H1 (cell line): ENCODE measurements at regions not wholly inside any gene's neighbourhood (a gene's known extent, or its start where the extent isn't known, plus 50 kb on each side); places are given as distances from the start of the nearest gene placed in this dataset.

Experiments used
- CTCF ChIA-PET: fragments of 300-600 bp; sonication (Branson Sonifier 250); formaldehyde crosslinking; loops from one replicate; lab custom pipeline; 2021; ENCODE audit not compliant: partially characterized antibody; lab: Charles Lee
- POLR2A ChIA-PET: fragments of 300-600 bp; sonication (Branson Sonifier 250); formaldehyde crosslinking; loops from one replicate; lab custom pipeline; 2021; ENCODE audit warnings: inconsistent platforms; ENCODE audit not compliant: partially characterized antibody; lab: Charles Lee
- DNase-seq, 2 experiments: peaks; one replicate each; pipeline versions ENCODE4 v3.0.0 to v3.0.0-alpha.2; 2010 to 2022; ENCODE audit warnings: low spot score in 2 of 2, low read depth in 1 of 2, mixed read lengths in 1 of 2
- FAIRE-seq: peaks from 2 replicates; lab custom pipeline; 2011; peaks lifted over from hg19 to GRCh38; lab: Jason Lieb, UNC
- H2AFZ ChIP-seq: 2 replicates; pipeline ENCODE4 v1.8.1; 2012; ENCODE audit warnings: low read length, inconsistent platforms
- H2AK5ac ChIP-seq: 2 replicates; pipeline ENCODE4 v1.6.1; 2013; ENCODE audit warnings: low read depth, low read length
- H2BK120ac ChIP-seq: replicated peaks from 2 replicates; pipeline ENCODE3; 2013; ENCODE audit warnings: low read depth, low read length, inconsistent platforms
- H2BK12ac ChIP-seq: 2 replicates; pipeline ENCODE4 v1.6.1; 2013; ENCODE audit warnings: low read depth, low read length
- H2BK15ac ChIP-seq: 2 replicates; pipeline ENCODE4 v1.6.1; 2013; ENCODE audit warnings: low read length
- H2BK20ac ChIP-seq: 2 replicates; pipeline ENCODE4 v1.6.1; 2013; ENCODE audit warnings: low read length
- H2BK5ac ChIP-seq: 2 replicates; pipeline ENCODE4 v1.6.1; 2013; ENCODE audit warnings: low read depth, low read length
- H3K14ac ChIP-seq: 2 replicates; pipeline ENCODE4 v1.6.1; 2013; ENCODE audit warnings: inconsistent platforms; ENCODE audit not compliant: insufficient read length
- H3K18ac ChIP-seq: 2 replicates; pipeline ENCODE4 v1.6.1; 2013; ENCODE audit warnings: low read length; ENCODE audit errors: extremely low read depth
- H3K23ac ChIP-seq: 2 replicates; pipeline ENCODE4 v1.6.1; 2013; ENCODE audit warnings: inconsistent platforms; ENCODE audit not compliant: insufficient read length
- H3K23me2 ChIP-seq: 2 replicates; pipeline ENCODE4 v1.6.1; 2013; ENCODE audit warnings: low read depth, low read length
- H3K27ac ChIP-seq: 2 replicates; pipeline ENCODE4 v1.6.1; 2011; ENCODE audit warnings: low read depth, low read length, inconsistent platforms
- H3K27me3 ChIP-seq, 4 experiments: replicated peaks in 1 of 4; 1 replicate in 1 of 4; 2 replicates in 3 of 4; pipeline versions ENCODE4 v1.6.1 to v1.8.1; 2011 to 2013; ENCODE audit warnings: low read length in 3 of 4, mild to moderate bottlenecking in 3 of 4, inconsistent platforms in 2 of 4, mixed read lengths in 2 of 4, moderate library complexity in 1 of 4; ENCODE audit not compliant: control insufficient read depth in 3 of 4, insufficient read depth in 3 of 4; ENCODE audit errors: extremely low read depth in 1 of 4
- H3K36me3 ChIP-seq, 4 experiments: 2 replicates each; pipeline versions ENCODE4 v1.6.1 to v1.8.1; 2011 to 2013; ENCODE audit warnings: mild to moderate bottlenecking in 4 of 4, low read length in 3 of 4, moderate library complexity in 2 of 4, control low read depth in 1 of 4, inconsistent platforms in 1 of 4; ENCODE audit not compliant: insufficient read depth in 4 of 4, control insufficient read depth in 2 of 4
- H3K4ac ChIP-seq: replicated peaks from 2 replicates; pipeline ENCODE3; 2013; ENCODE audit warnings: low read length, low read depth, mixed read lengths, inconsistent platforms; ENCODE audit not compliant: insufficient read length
- H3K4me1 ChIP-seq, 4 experiments: replicated peaks in 1 of 4; 1 replicate in 1 of 4; 2 replicates in 3 of 4; pipeline versions ENCODE4 v1.6.1 to v1.8.1; 2011 to 2013; ENCODE audit warnings: low read length in 3 of 4, inconsistent platforms in 2 of 4, mixed read lengths in 1 of 4; ENCODE audit not compliant: insufficient read depth in 4 of 4, control insufficient read depth in 3 of 4
- H3K4me2 ChIP-seq, 2 experiments: 2 replicates each; pipeline versions ENCODE4 v1.6.1 to v1.8.1; 2011 to 2013; ENCODE audit warnings: low read depth in 2 of 2, low read length in 2 of 2, control low read depth in 1 of 2, inconsistent platforms in 1 of 2, mild to moderate bottlenecking in 1 of 2; ENCODE audit not compliant: insufficient read depth in 1 of 2
- H3K4me3 ChIP-seq, 4 experiments: fragments of 200-600, 300-600 bp in 1 of 4; sonication (generic), shearing (Covaris generic), sonication (Bioruptor Twin) in 1 of 4; 2 replicates each; pipeline versions ENCODE4 v1.5.1 to v1.8.1; 2011 to 2016; ENCODE audit warnings: low read length in 4 of 4, low read depth in 3 of 4, control low read depth in 2 of 4, inconsistent platforms in 2 of 4, mild to moderate bottlenecking in 2 of 4, mixed read lengths in 1 of 4, moderate library complexity in 1 of 4; ENCODE audit not compliant: insufficient read depth in 2 of 4; ENCODE audit errors: extremely low read depth in 1 of 4
- H3K56ac ChIP-seq: replicated peaks from 2 replicates; pipeline ENCODE3; 2013; ENCODE audit warnings: low read depth, mild to moderate bottlenecking, mixed read lengths, low read length, inconsistent platforms; ENCODE audit not compliant: insufficient read length
- H3K79me1 ChIP-seq: 2 replicates; pipeline ENCODE4 v1.6.1; 2013; ENCODE audit warnings: low read depth, low read length, control low read depth
- H3K79me2 ChIP-seq, 2 experiments: 2 replicates each; pipeline versions ENCODE4 v1.6.1 to v1.8.1; 2012 to 2013; ENCODE audit warnings: low read length in 2 of 2, mild to moderate bottlenecking in 2 of 2, inconsistent platforms in 1 of 2; ENCODE audit not compliant: insufficient read depth in 2 of 2, control insufficient read depth in 1 of 2
- H3K9ac ChIP-seq, 4 experiments: replicated peaks in 1 of 4; 1 replicate in 1 of 4; 2 replicates in 3 of 4; pipeline versions ENCODE4 v1.6.1 to v1.8.1; 2011 to 2013; ENCODE audit warnings: low read depth in 3 of 4, low read length in 3 of 4, control low read depth in 2 of 4, mild to moderate bottlenecking in 2 of 4, moderate library complexity in 2 of 4, inconsistent platforms in 1 of 4; ENCODE audit errors: extremely low read depth in 1 of 4
- H3K9me3 ChIP-seq, 2 experiments: 2 replicates each; pipeline versions ENCODE4 v1.6.1 to v1.8.1; 2012 to 2013; ENCODE audit warnings: mild to moderate bottlenecking in 2 of 2, moderate library complexity in 2 of 2, control low read depth in 1 of 2, inconsistent platforms in 1 of 2, low read depth in 1 of 2, low read length in 1 of 2, mixed read lengths in 1 of 2; ENCODE audit not compliant: insufficient read depth in 2 of 2
- H4K20me1 ChIP-seq, 2 experiments: replicated peaks in 1 of 2; 2 replicates each; pipeline versions ENCODE3 to v1.8.1; 2011 to 2013; ENCODE audit warnings: inconsistent platforms in 2 of 2, low read length in 2 of 2, mild to moderate bottlenecking in 1 of 2; ENCODE audit not compliant: insufficient read depth in 2 of 2, control insufficient read depth in 1 of 2
- H4K5ac ChIP-seq: 2 replicates; pipeline ENCODE4 v1.6.1; 2013; ENCODE audit warnings: low read length, low read depth, mixed read lengths, inconsistent platforms; ENCODE audit not compliant: insufficient read length
- H4K8ac ChIP-seq: 2 replicates; pipeline ENCODE4 v1.8.0; 2013; ENCODE audit warnings: mild to moderate bottlenecking, moderate library complexity, low read length, inconsistent platforms; ENCODE audit not compliant: insufficient read depth; ENCODE audit errors: extremely low read depth
- H4K91ac ChIP-seq: replicated peaks from 2 replicates; pipeline ENCODE3; 2013; ENCODE audit warnings: low read length, mixed read lengths, inconsistent platforms; ENCODE audit not compliant: insufficient read length
- MAX ChIP-seq: IDR thresholded peaks from 2 replicates; pipeline ENCODE4 v1.6.1; 2012; ENCODE audit warnings: inconsistent platforms
- SP4 ChIP-seq: IDR thresholded peaks from 2 replicates; pipeline ENCODE4 v1.6.1; 2012; ENCODE audit warnings: low read length, inconsistent platforms
- WGBS, 2 experiments: shearing (Covaris generic) in 1 of 2; methylation state at CpG; one replicate each; pipeline versions ENCODE4 v1.1.6 to v1.1.7; 2013 to 2015; ENCODE audit warnings: low lambda C conversion rate in 2 of 2, mixed read lengths in 2 of 2, inconsistent platforms in 1 of 2, low coverage in 1 of 2, missing lambda C conversion rate in 1 of 2; ENCODE audit not compliant: insufficient replicate concordance in 2 of 2, insufficient coverage in 1 of 2, insufficient read length in 1 of 2; ENCODE audit errors: extremely low coverage in 1 of 2, missing lambda C conversion rate in 1 of 2; 5-methylcytosine and 5-hydroxymethylcytosine counted together

- Histone ChIP-seq H3K79me1 (no peaks in the 10 kb centered on the region), H3K23ac (no peak overlapping the region), H3K9ac (no peak overlapping the region), H4K91ac (no peak overlapping the region), H2BK20ac (no peak overlapping the region), H3K14ac (no peak overlapping the region), H3K9me3 (peaks cover 0 to 2% of the 10 kb centered on the region in 2 experiments; a peak in 1 of 4 replicates), H2AFZ (no peak overlapping the region), H2BK15ac (no peak overlapping the region), H3K27me3 (no peaks in the 10 kb centered on the region), H3K4ac (no peak overlapping the region), H2AK5ac (no peak overlapping the region), H2BK12ac (no peak overlapping the region), H3K18ac (no peak overlapping the region), H3K23me2 (peaks cover 1% of the 10 kb centered on the region; the same call in 1 of the 2 replicates), H2BK5ac (no peak overlapping the region), H3K4me1 (no peaks in the 10 kb centered on the region), H3K4me3 (no peak overlapping the region), H3K56ac (no peak overlapping the region), H3K27ac (no peak overlapping the region), H3K4me2 (no peak overlapping the region), H4K8ac (no peak overlapping the region), H4K5ac (no peak overlapping the region), H4K20me1 (no peaks in the 10 kb centered on the region), H3K79me2 (no peaks in the 10 kb centered on the region), H3K36me3 (peaks cover 0 to 4% (median 0%) of the 10 kb centered on the region in 4 experiments; a peak in 1 of 8 replicates), H2BK120ac (no peak overlapping the region)
- WGBS, 2 experiments: 91% methylated on average over 5 of the region's 5 CpGs; no CpG with 5 or more reads in 1 of the 2 experiments
- DNase-seq (no peak), FAIRE-seq (no peak)
- TF ChIP-seq MAX (no peak), SP4 (no peak)
- ChIA-PET CTCF (no interaction called here), POLR2A (no interaction called here)
Observed at GRCh38 chr10:65620404-65621048, 1305.3 kb upstream of the LRRTM3 start.
